KMS-11 (cell line): ENCODE measurements at regions not wholly inside any gene's neighbourhood (a gene's known extent, or its start where the extent isn't known, plus 50 kb on each side); places are given as distances from the start of the nearest gene placed in this dataset.

Experiments
- H2AFZ ChIP-seq: fragments of 200-600 bp; sonication (generic); 2 replicates; pipeline ENCODE4 v1.6.1; 2016; ENCODE audit warnings: antibody characterized with exemption, mixed run types, low read depth
- H3K27ac ChIP-seq: fragments of 200-600 bp; sonication (generic); 2 replicates; pipeline ENCODE4 v1.6.1; 2016; ENCODE audit warnings: mild to moderate bottlenecking, mixed run types
- H3K27me3 ChIP-seq: fragments of 200-600 bp; sonication (generic); 2 replicates; pipeline ENCODE4 v1.6.1; 2017; ENCODE audit warnings: mild to moderate bottlenecking, low read depth, mixed run types, moderate library complexity; ENCODE audit not compliant: insufficient read depth
- H3K36me3 ChIP-seq: fragments of 200-600 bp; sonication (generic); 2 replicates; pipeline ENCODE4 v1.6.1; 2017; ENCODE audit warnings: mild to moderate bottlenecking, mixed run types; ENCODE audit not compliant: insufficient read depth
- H3K4me1 ChIP-seq: fragments of 200-600 bp; sonication (generic); 2 replicates; pipeline ENCODE4 v1.6.1; 2016; ENCODE audit warnings: mild to moderate bottlenecking, low read depth, mixed run types; ENCODE audit not compliant: poor library complexity, severe bottlenecking
- H3K4me2 ChIP-seq: fragments of 200-600 bp; sonication (generic); 2 replicates; pipeline ENCODE4 v1.7.0; 2016; ENCODE audit warnings: mild to moderate bottlenecking, mixed run types
- H3K4me3 ChIP-seq: fragments of 200-600 bp; sonication (generic); IDR thresholded peaks from 2 replicates; pipeline ENCODE4 v1.6.1; 2017; ENCODE audit warnings: low read depth, low read length, mixed read lengths; ENCODE audit not compliant: insufficient read depth
- H3K79me2 ChIP-seq: fragments of 200-600 bp; sonication (generic); 2 replicates; pipeline ENCODE4 v1.6.1; 2016; ENCODE audit warnings: low read depth, mixed run types; ENCODE audit not compliant: insufficient read depth
- H3K9ac ChIP-seq: fragments of 200-600 bp; sonication (generic); 2 replicates; pipeline ENCODE4 v1.6.1; 2016; ENCODE audit warnings: mild to moderate bottlenecking, mixed run types
- H4K20me1 ChIP-seq: fragments of 200-600 bp; sonication (generic); 2 replicates; pipeline ENCODE4 v1.6.1; 2016; ENCODE audit warnings: mild to moderate bottlenecking, mixed run types; ENCODE audit not compliant: insufficient read depth
- CTCF ChIP-seq: fragments of 200-600 bp; sonication (generic); conservative IDR thresholded peaks from 2 replicates; pipeline ENCODE4 v1.6.1; 2017; ENCODE audit warnings: low read depth, mild to moderate bottlenecking, antibody characterized with exemption, low read length, moderate library complexity, mixed read lengths

- Histone ChIP-seq H3K4me3 (no peak overlapping the region), H3K27ac (no peak overlapping the region), H4K20me1 (no peaks in the 10 kb centered on the region), H3K4me2 (no peak overlapping the region), H3K79me2 (no peaks in the 10 kb centered on the region), H3K9ac (no peak overlapping the region), H3K4me1 (no peaks in the 10 kb centered on the region), H2AFZ (no peak overlapping the region), H3K27me3 (peaks cover 9% of the 10 kb centered on the region; the same call in 1 of the 2 replicates), H3K36me3 (no peaks in the 10 kb centered on the region)
- TF ChIP-seq CTCF = no peak
Measured at GRCh38 chr22:49534386-49534785, 293.3 kb downstream of the BRD1 start.

- Histone ChIP-seq H3K27me3 (peaks cover 9% of the 10 kb centered on the region; the same call in 1 of the 2 replicates), H3K79me2 (no peaks in the 10 kb centered on the region), H3K9ac (no peak overlapping the region), H2AFZ (no peak overlapping the region), H3K27ac (no peak overlapping the region), H3K4me1 (no peaks in the 10 kb centered on the region), H4K20me1 (no peaks in the 10 kb centered on the region), H3K4me3 (no peak overlapping the region), H3K36me3 (no peaks in the 10 kb centered on the region), H3K4me2 (no peak overlapping the region)
- TF ChIP-seq CTCF = no peak
Measured at GRCh38 chr22:49533886-49534285, 293.8 kb downstream of the BRD1 start.

GRCh38 chr22:49532869-49533802, 294.5 kb downstream of the BRD1 start:
- Histone ChIP-seq H3K9ac (no peak overlapping the region), H3K4me2 (no peak overlapping the region), H3K36me3 (no peaks in the 10 kb centered on the region), H3K4me3 (no peak overlapping the region), H3K27me3 (peaks cover 5% of the 10 kb centered on the region; the same call in 1 of the 2 replicates), H3K27ac (no peak overlapping the region), H3K4me1 (no peaks in the 10 kb centered on the region), H3K79me2 (no peaks in the 10 kb centered on the region), H2AFZ (no peak overlapping the region), H4K20me1 (no peaks in the 10 kb centered on the region)
- TF ChIP-seq CTCF = no peak

GRCh38 chr22:49531368-49531791, 296.3 kb downstream of the BRD1 start:
- no peak overlapping the region for H3K4me3 ChIP-seq
- no peaks in the 10 kb centered on the region for H4K20me1 ChIP-seq
- no peaks in the 10 kb centered on the region for H3K4me1 ChIP-seq
- H3K79me2 ChIP-seq = no peaks in the 10 kb centered on the region
- no peak overlapping the region for H2AFZ ChIP-seq
- H3K9ac ChIP-seq = no peak overlapping the region
- peaks cover 5% of the 10 kb centered on the region; the same call in 1 of the 2 replicates for H3K27me3 ChIP-seq
- H3K4me2 ChIP-seq = no peak overlapping the region
- TF ChIP-seq CTCF = no peak
- H3K27ac ChIP-seq = no peak overlapping the region
- H3K36me3 ChIP-seq = no peaks in the 10 kb centered on the region
